H1 (cell line): ENCODE measurements at regions not wholly inside any gene's neighbourhood (a gene's known extent, or its start where the extent isn't known, plus 50 kb on each side); places are given as distances from the start of the nearest gene placed in this dataset.

ENCODE experiments used
- CTCF ChIA-PET: fragments of 300-600 bp; sonication (Branson Sonifier 250); formaldehyde crosslinking; loops from one replicate; lab custom pipeline; 2021; ENCODE audit not compliant: partially characterized antibody; lab: Charles Lee
- POLR2A ChIA-PET: fragments of 300-600 bp; sonication (Branson Sonifier 250); formaldehyde crosslinking; loops from one replicate; lab custom pipeline; 2021; ENCODE audit warnings: inconsistent platforms; ENCODE audit not compliant: partially characterized antibody; lab: Charles Lee
- DNase-seq, 2 experiments: peaks; one replicate each; pipeline versions ENCODE4 v3.0.0 to v3.0.0-alpha.2; 2010 to 2022; ENCODE audit warnings: low spot score in 2 of 2, low read depth in 1 of 2, mixed read lengths in 1 of 2
- FAIRE-seq: peaks from 2 replicates; lab custom pipeline; 2011; peaks lifted over from hg19 to GRCh38; lab: Jason Lieb, UNC
- H2AFZ ChIP-seq: 2 replicates; pipeline ENCODE4 v1.8.1; 2012; ENCODE audit warnings: low read length, inconsistent platforms
- H2AK5ac ChIP-seq: 2 replicates; pipeline ENCODE4 v1.6.1; 2013; ENCODE audit warnings: low read depth, low read length
- H2BK120ac ChIP-seq: replicated peaks from 2 replicates; pipeline ENCODE3; 2013; ENCODE audit warnings: low read depth, low read length, inconsistent platforms
- H2BK12ac ChIP-seq: 2 replicates; pipeline ENCODE4 v1.6.1; 2013; ENCODE audit warnings: low read depth, low read length
- H2BK15ac ChIP-seq: 2 replicates; pipeline ENCODE4 v1.6.1; 2013; ENCODE audit warnings: low read length
- H2BK20ac ChIP-seq: 2 replicates; pipeline ENCODE4 v1.6.1; 2013; ENCODE audit warnings: low read length
- H2BK5ac ChIP-seq: 2 replicates; pipeline ENCODE4 v1.6.1; 2013; ENCODE audit warnings: low read depth, low read length
- H3K14ac ChIP-seq: 2 replicates; pipeline ENCODE4 v1.6.1; 2013; ENCODE audit warnings: inconsistent platforms; ENCODE audit not compliant: insufficient read length
- H3K18ac ChIP-seq: 2 replicates; pipeline ENCODE4 v1.6.1; 2013; ENCODE audit warnings: low read length; ENCODE audit errors: extremely low read depth
- H3K23ac ChIP-seq: 2 replicates; pipeline ENCODE4 v1.6.1; 2013; ENCODE audit warnings: inconsistent platforms; ENCODE audit not compliant: insufficient read length
- H3K23me2 ChIP-seq: 2 replicates; pipeline ENCODE4 v1.6.1; 2013; ENCODE audit warnings: low read depth, low read length
- H3K27ac ChIP-seq: 2 replicates; pipeline ENCODE4 v1.6.1; 2011; ENCODE audit warnings: low read depth, low read length, inconsistent platforms
- H3K27me3 ChIP-seq, 4 experiments: replicated peaks in 1 of 4; 1 replicate in 1 of 4; 2 replicates in 3 of 4; pipeline versions ENCODE4 v1.6.1 to v1.8.1; 2011 to 2013; ENCODE audit warnings: low read length in 3 of 4, mild to moderate bottlenecking in 3 of 4, inconsistent platforms in 2 of 4, mixed read lengths in 2 of 4, moderate library complexity in 1 of 4; ENCODE audit not compliant: control insufficient read depth in 3 of 4, insufficient read depth in 3 of 4; ENCODE audit errors: extremely low read depth in 1 of 4
- H3K36me3 ChIP-seq, 4 experiments: 2 replicates each; pipeline versions ENCODE4 v1.6.1 to v1.8.1; 2011 to 2013; ENCODE audit warnings: mild to moderate bottlenecking in 4 of 4, low read length in 3 of 4, moderate library complexity in 2 of 4, control low read depth in 1 of 4, inconsistent platforms in 1 of 4; ENCODE audit not compliant: insufficient read depth in 4 of 4, control insufficient read depth in 2 of 4
- H3K4ac ChIP-seq: replicated peaks from 2 replicates; pipeline ENCODE3; 2013; ENCODE audit warnings: low read length, low read depth, mixed read lengths, inconsistent platforms; ENCODE audit not compliant: insufficient read length
- H3K4me1 ChIP-seq, 4 experiments: replicated peaks in 1 of 4; 1 replicate in 1 of 4; 2 replicates in 3 of 4; pipeline versions ENCODE4 v1.6.1 to v1.8.1; 2011 to 2013; ENCODE audit warnings: low read length in 3 of 4, inconsistent platforms in 2 of 4, mixed read lengths in 1 of 4; ENCODE audit not compliant: insufficient read depth in 4 of 4, control insufficient read depth in 3 of 4
- H3K4me2 ChIP-seq, 2 experiments: 2 replicates each; pipeline versions ENCODE4 v1.6.1 to v1.8.1; 2011 to 2013; ENCODE audit warnings: low read depth in 2 of 2, low read length in 2 of 2, control low read depth in 1 of 2, inconsistent platforms in 1 of 2, mild to moderate bottlenecking in 1 of 2; ENCODE audit not compliant: insufficient read depth in 1 of 2
- H3K4me3 ChIP-seq, 4 experiments: fragments of 200-600, 300-600 bp in 1 of 4; sonication (generic), shearing (Covaris generic), sonication (Bioruptor Twin) in 1 of 4; 2 replicates each; pipeline versions ENCODE4 v1.5.1 to v1.8.1; 2011 to 2016; ENCODE audit warnings: low read length in 4 of 4, low read depth in 3 of 4, control low read depth in 2 of 4, inconsistent platforms in 2 of 4, mild to moderate bottlenecking in 2 of 4, mixed read lengths in 1 of 4, moderate library complexity in 1 of 4; ENCODE audit not compliant: insufficient read depth in 2 of 4; ENCODE audit errors: extremely low read depth in 1 of 4
- H3K56ac ChIP-seq: replicated peaks from 2 replicates; pipeline ENCODE3; 2013; ENCODE audit warnings: low read depth, mild to moderate bottlenecking, mixed read lengths, low read length, inconsistent platforms; ENCODE audit not compliant: insufficient read length
- H3K79me1 ChIP-seq: 2 replicates; pipeline ENCODE4 v1.6.1; 2013; ENCODE audit warnings: low read depth, low read length, control low read depth
- H3K79me2 ChIP-seq, 2 experiments: 2 replicates each; pipeline versions ENCODE4 v1.6.1 to v1.8.1; 2012 to 2013; ENCODE audit warnings: low read length in 2 of 2, mild to moderate bottlenecking in 2 of 2, inconsistent platforms in 1 of 2; ENCODE audit not compliant: insufficient read depth in 2 of 2, control insufficient read depth in 1 of 2
- H3K9ac ChIP-seq, 4 experiments: replicated peaks in 1 of 4; 1 replicate in 1 of 4; 2 replicates in 3 of 4; pipeline versions ENCODE4 v1.6.1 to v1.8.1; 2011 to 2013; ENCODE audit warnings: low read depth in 3 of 4, low read length in 3 of 4, control low read depth in 2 of 4, mild to moderate bottlenecking in 2 of 4, moderate library complexity in 2 of 4, inconsistent platforms in 1 of 4; ENCODE audit errors: extremely low read depth in 1 of 4
- H3K9me3 ChIP-seq, 2 experiments: 2 replicates each; pipeline versions ENCODE4 v1.6.1 to v1.8.1; 2012 to 2013; ENCODE audit warnings: mild to moderate bottlenecking in 2 of 2, moderate library complexity in 2 of 2, control low read depth in 1 of 2, inconsistent platforms in 1 of 2, low read depth in 1 of 2, low read length in 1 of 2, mixed read lengths in 1 of 2; ENCODE audit not compliant: insufficient read depth in 2 of 2
- H4K20me1 ChIP-seq, 2 experiments: replicated peaks in 1 of 2; 2 replicates each; pipeline versions ENCODE3 to v1.8.1; 2011 to 2013; ENCODE audit warnings: inconsistent platforms in 2 of 2, low read length in 2 of 2, mild to moderate bottlenecking in 1 of 2; ENCODE audit not compliant: insufficient read depth in 2 of 2, control insufficient read depth in 1 of 2
- H4K5ac ChIP-seq: 2 replicates; pipeline ENCODE4 v1.6.1; 2013; ENCODE audit warnings: low read length, low read depth, mixed read lengths, inconsistent platforms; ENCODE audit not compliant: insufficient read length
- H4K8ac ChIP-seq: 2 replicates; pipeline ENCODE4 v1.8.0; 2013; ENCODE audit warnings: mild to moderate bottlenecking, moderate library complexity, low read length, inconsistent platforms; ENCODE audit not compliant: insufficient read depth; ENCODE audit errors: extremely low read depth
- H4K91ac ChIP-seq: replicated peaks from 2 replicates; pipeline ENCODE3; 2013; ENCODE audit warnings: low read length, mixed read lengths, inconsistent platforms; ENCODE audit not compliant: insufficient read length
- BACH1 ChIP-seq: IDR thresholded peaks from 2 replicates; pipeline ENCODE4 v1.6.1; 2012; ENCODE audit warnings: low read length, improper control_type of control experiment
- CBX8 ChIP-seq: fragments of 300-800, 300-1000 bp; sonication (generic); IDR thresholded peaks from 2 replicates; pipeline ENCODE4 v1.7.1; 2016; ENCODE audit warnings: low read depth, low read length, borderline replicate concordance
- HDAC6 ChIP-seq: IDR thresholded peaks from one replicate; pipeline ENCODE4 v1.7.1; 2012; ENCODE audit warnings: low read depth, mild to moderate bottlenecking, inconsistent platforms, low read length, moderate library complexity
- MAFK ChIP-seq: IDR thresholded peaks from 2 replicates; pipeline ENCODE4 v1.6.1; 2012; ENCODE audit warnings: low read depth, mild to moderate bottlenecking, improper control_type of control experiment, low read length
- SP2 ChIP-seq: IDR thresholded peaks from 2 replicates; pipeline ENCODE4 v1.6.1; 2012; ENCODE audit warnings: mild to moderate bottlenecking, low read length, inconsistent platforms
- TBP ChIP-seq: IDR thresholded peaks from 2 replicates; pipeline ENCODE4 v1.6.1; 2011; ENCODE audit warnings: low read depth, low read length, improper control_type of control experiment
- TEAD4 ChIP-seq: IDR thresholded peaks from 2 replicates; pipeline ENCODE4 v1.6.1; 2012; ENCODE audit warnings: low read depth, low read length, inconsistent platforms, mixed read lengths
- WGBS, 2 experiments: shearing (Covaris generic) in 1 of 2; methylation state at CpG; one replicate each; pipeline versions ENCODE4 v1.1.6 to v1.1.7; 2013 to 2015; ENCODE audit warnings: low lambda C conversion rate in 2 of 2, mixed read lengths in 2 of 2, inconsistent platforms in 1 of 2, low coverage in 1 of 2, missing lambda C conversion rate in 1 of 2; ENCODE audit not compliant: insufficient replicate concordance in 2 of 2, insufficient coverage in 1 of 2, insufficient read length in 1 of 2; ENCODE audit errors: extremely low coverage in 1 of 2, missing lambda C conversion rate in 1 of 2; 5-methylcytosine and 5-hydroxymethylcytosine counted together
- TF ChIP-seq, protein P1 (sequence below): IDR thresholded peaks from 2 replicates; pipeline ENCODE4 v1.6.1; 2012; ENCODE audit warnings: inconsistent platforms
- TF ChIP-seq, protein P2 (sequence below): IDR thresholded peaks from 2 replicates; pipeline ENCODE4 v1.6.1; 2012; ENCODE audit warnings: low read length, inconsistent platforms
- TF ChIP-seq, protein P3 (sequence below), 3 experiments: IDR thresholded peaks; 1 replicate in 2 of 3; 2 replicates in 1 of 3; pipeline versions ENCODE4 v1.5.1 to v1.6.1; 2011; ENCODE audit warnings: low read length in 3 of 3, mild to moderate bottlenecking in 3 of 3, inconsistent platforms in 2 of 3, low read depth in 1 of 3, moderate library complexity in 1 of 3; ENCODE audit not compliant: insufficient read depth in 1 of 3; ENCODE audit errors: control extremely low read depth in 1 of 3

DNA sequence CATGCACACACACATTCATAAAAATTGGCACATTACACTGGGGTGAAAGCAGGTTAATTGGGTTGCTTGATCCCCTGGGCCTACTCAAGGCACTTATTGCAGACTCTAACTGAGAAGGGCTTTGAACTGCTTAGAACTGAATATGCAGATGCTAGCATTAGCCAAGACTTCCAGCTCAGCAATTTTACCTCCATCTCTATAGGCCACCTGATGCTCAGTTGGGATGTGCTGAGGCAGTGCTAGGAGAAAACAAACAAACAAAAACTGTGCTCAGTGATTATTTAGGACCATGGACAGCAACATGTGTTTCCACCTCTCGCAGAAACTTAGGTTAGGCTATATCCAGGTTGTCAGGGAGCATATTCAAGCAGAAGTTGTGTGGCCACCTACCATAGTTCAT is 124.8 kb upstream of the WSCD2 start:
- Histone ChIP-seq H3K23ac (no peak overlapping the region), H2BK120ac (no peak overlapping the region), H2BK5ac (no peak overlapping the region), H2BK20ac (no peak overlapping the region), H4K91ac (no peak overlapping the region), H3K18ac (no peak overlapping the region), H3K27ac (no peak overlapping the region), H3K4me1 (peaks cover 0 to 3% (median 0%) of the 10 kb centered on the region in 4 experiments; a peak in 1 of 7 replicates), H4K8ac (no peak overlapping the region), H2AFZ (no peak overlapping the region), H3K36me3 (no peaks in the 10 kb centered on the region), H2BK15ac (no peak overlapping the region), H3K14ac (no peak overlapping the region), H3K4me3 (no peak overlapping the region), H3K79me1 (no peaks in the 10 kb centered on the region; the same call in 1 of the 2 replicates), H3K23me2 (no peaks in the 10 kb centered on the region), H3K27me3 (peaks cover 0 to 2% (median 0%) of the 10 kb centered on the region in 4 experiments; a peak in 2 of 7 replicates), H3K79me2 (no peaks in the 10 kb centered on the region), H3K9me3 (no peaks in the 10 kb centered on the region), H3K4ac (no peak overlapping the region), H3K56ac (no peak overlapping the region), H4K5ac (no peak overlapping the region), H2BK12ac (no peak overlapping the region), H2AK5ac (no peak overlapping the region), H3K9ac (no peak overlapping the region), H3K4me2 (no peak overlapping the region), H4K20me1 (no peaks in the 10 kb centered on the region)
- FAIRE-seq: peak; percentile 92
- ChIA-PET CTCF (interaction anchor here (1.3 to 7.4 kb wide), 3 partner anchors 13 to 398 kb away, joined by 3 to 56 read pairs (median 3); no protein-coding TSS in a partner anchor), POLR2A (interaction anchor here (0.6 kb wide), 1 partner anchor 500 kb away, joined by 3 read pairs; no protein-coding TSS in a partner anchor)
- 53% methylated on average over 1 of the region's 1 CpG; no CpG with 5 or more reads in 1 of the 2 experiments for WGBS, 2 experiments
- DNase-seq: no peak
- TF ChIP-seq TEAD4 (no peak), CBX8 (no peak), MAFK (peak; percentile 25; the same call in 1 of the 2 replicates), SP2 (no peak), TBP (no peak), BACH1 (peak; percentile 52), HDAC6 (no peak)
- TF ChIP-seq, protein P1, sequence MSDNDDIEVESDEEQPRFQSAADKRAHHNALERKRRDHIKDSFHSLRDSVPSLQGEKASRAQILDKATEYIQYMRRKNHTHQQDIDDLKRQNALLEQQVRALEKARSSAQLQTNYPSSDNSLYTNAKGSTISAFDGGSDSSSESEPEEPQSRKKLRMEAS: no peak
- TF ChIP-seq, protein P2, sequence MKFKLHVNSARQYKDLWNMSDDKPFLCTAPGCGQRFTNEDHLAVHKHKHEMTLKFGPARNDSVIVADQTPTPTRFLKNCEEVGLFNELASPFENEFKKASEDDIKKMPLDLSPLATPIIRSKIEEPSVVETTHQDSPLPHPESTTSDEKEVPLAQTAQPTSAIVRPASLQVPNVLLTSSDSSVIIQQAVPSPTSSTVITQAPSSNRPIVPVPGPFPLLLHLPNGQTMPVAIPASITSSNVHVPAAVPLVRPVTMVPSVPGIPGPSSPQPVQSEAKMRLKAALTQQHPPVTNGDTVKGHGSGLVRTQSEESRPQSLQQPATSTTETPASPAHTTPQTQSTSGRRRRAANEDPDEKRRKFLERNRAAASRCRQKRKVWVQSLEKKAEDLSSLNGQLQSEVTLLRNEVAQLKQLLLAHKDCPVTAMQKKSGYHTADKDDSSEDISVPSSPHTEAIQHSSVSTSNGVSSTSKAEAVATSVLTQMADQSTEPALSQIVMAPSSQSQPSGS: no peak
- TF ChIP-seq, protein P3, sequence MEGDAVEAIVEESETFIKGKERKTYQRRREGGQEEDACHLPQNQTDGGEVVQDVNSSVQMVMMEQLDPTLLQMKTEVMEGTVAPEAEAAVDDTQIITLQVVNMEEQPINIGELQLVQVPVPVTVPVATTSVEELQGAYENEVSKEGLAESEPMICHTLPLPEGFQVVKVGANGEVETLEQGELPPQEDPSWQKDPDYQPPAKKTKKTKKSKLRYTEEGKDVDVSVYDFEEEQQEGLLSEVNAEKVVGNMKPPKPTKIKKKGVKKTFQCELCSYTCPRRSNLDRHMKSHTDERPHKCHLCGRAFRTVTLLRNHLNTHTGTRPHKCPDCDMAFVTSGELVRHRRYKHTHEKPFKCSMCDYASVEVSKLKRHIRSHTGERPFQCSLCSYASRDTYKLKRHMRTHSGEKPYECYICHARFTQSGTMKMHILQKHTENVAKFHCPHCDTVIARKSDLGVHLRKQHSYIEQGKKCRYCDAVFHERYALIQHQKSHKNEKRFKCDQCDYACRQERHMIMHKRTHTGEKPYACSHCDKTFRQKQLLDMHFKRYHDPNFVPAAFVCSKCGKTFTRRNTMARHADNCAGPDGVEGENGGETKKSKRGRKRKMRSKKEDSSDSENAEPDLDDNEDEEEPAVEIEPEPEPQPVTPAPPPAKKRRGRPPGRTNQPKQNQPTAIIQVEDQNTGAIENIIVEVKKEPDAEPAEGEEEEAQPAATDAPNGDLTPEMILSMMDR (IDR thresholded peaks at IDR 0.05; ENCODE audit: control extremely low read depth in 1 of 3, insufficient read depth in 1 of 3, low read depth in 1 of 3, low read length in 3 of 3): no peak
